Testis (tissue), 2 donors: ENCODE measurements at regions not wholly inside any gene's neighbourhood (a gene's known extent, or its start where the extent isn't known, plus 50 kb on each side); places are given as distances from the start of the nearest gene placed in this dataset.
"Not testable (repeated sequence)": the region's sequence is repeated elsewhere in the genome, so short reads cannot be mapped to it uniquely, and the experiment has no call there.

ENCODE experiments used
- DNase-seq: peaks from one replicate; pipeline ENCODE4 v3.0.0-alpha.2; 2019
- H3K27ac ChIP-seq, 2 donors: fragments of 200-600 bp; sonication (generic); one replicate each; pipeline ENCODE4 v1.5.1; 2019
- H3K27me3 ChIP-seq: fragments of 200-600 bp; sonication (generic); one replicate; pipeline ENCODE4 v1.5.1; 2019
- H3K36me3 ChIP-seq: fragments of 200-600 bp; sonication (generic); one replicate; pipeline ENCODE4 v1.5.1; 2017; ENCODE audit warnings: low read depth; ENCODE audit errors: missing control alignments
- H3K4me1 ChIP-seq: fragments of 200-600 bp; sonication (generic); one replicate; pipeline ENCODE4 v1.5.1; 2019
- H3K4me3 ChIP-seq, 2 donors: fragments of 200-600 bp; sonication (generic); one replicate each; pipeline ENCODE4 v1.5.1; 2017 to 2019
- H3K9me3 ChIP-seq: fragments of 200-600 bp; sonication (generic); one replicate; pipeline ENCODE4 v1.5.1; 2017
- POLR2A ChIP-seq: fragments of 450-650 bp; IDR thresholded peaks from one replicate; pipeline ENCODE4 v1.6.1; 2017; ENCODE audit warnings: antibody characterized with exemption, mild to moderate bottlenecking, moderate library complexity
- WGBS, 2 donors: methylation state at CpG; one replicate each; pipeline ENCODE4 v1.1.5; 2018; 5-methylcytosine and 5-hydroxymethylcytosine counted together
- intact Hi-C: fragments of 100-400 bp; cut with DNase I; formaldehyde crosslinking; loops from one replicate; pipeline ENCODE4 v1.15.1; 2023; ENCODE audit warnings: low total_unique reads
- TF ChIP-seq, protein P1 (sequence below), 3 experiments: fragments of 450-650 bp in 2 of 3; fragments of 200-600 bp in 1 of 3; sonication (generic) in 1 of 3; IDR thresholded peaks; one replicate each; pipeline ENCODE4 v1.5.1; 2016 to 2019; ENCODE audit warnings: antibody characterized with exemption in 3 of 3, mild to moderate bottlenecking in 2 of 3, moderate library complexity in 1 of 3

DNA sequence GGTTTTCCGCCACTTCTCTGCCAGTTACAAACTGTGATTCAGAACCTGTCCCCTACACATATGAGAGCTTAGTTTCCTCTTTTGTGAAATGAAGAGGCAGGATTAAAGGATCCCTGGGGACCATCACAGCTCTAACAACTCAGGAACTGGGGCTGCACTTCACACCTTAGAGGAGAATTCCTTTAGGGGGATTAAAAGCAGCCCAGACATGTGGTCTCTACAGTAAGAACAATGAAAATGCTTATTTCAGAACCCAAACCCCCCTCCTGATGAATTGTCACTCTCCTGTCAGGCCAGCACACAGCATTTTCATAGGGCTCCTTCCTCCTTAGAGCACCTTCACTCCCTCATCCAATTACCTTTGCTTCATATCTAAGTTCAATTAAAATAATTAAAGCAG lies 101.5 kb upstream of the NEDD4L start:
- H3K4me1 ChIP-seq = no peaks in the 10 kb centered on the region
- no peak for DNase-seq
- no peak overlapping the region for H3K27ac ChIP-seq
- TF ChIP-seq POLR2A = no peak
- TF ChIP-seq, protein P1, sequence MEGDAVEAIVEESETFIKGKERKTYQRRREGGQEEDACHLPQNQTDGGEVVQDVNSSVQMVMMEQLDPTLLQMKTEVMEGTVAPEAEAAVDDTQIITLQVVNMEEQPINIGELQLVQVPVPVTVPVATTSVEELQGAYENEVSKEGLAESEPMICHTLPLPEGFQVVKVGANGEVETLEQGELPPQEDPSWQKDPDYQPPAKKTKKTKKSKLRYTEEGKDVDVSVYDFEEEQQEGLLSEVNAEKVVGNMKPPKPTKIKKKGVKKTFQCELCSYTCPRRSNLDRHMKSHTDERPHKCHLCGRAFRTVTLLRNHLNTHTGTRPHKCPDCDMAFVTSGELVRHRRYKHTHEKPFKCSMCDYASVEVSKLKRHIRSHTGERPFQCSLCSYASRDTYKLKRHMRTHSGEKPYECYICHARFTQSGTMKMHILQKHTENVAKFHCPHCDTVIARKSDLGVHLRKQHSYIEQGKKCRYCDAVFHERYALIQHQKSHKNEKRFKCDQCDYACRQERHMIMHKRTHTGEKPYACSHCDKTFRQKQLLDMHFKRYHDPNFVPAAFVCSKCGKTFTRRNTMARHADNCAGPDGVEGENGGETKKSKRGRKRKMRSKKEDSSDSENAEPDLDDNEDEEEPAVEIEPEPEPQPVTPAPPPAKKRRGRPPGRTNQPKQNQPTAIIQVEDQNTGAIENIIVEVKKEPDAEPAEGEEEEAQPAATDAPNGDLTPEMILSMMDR (IDR thresholded peaks at IDR 0.05) = no peak
- no peak overlapping the region for H3K4me3 ChIP-seq
- intact Hi-C loops = no loop called here
- WGBS, 2 donors = 89 to 93% methylated on average over 1 of the region's 1 CpG
- H3K27me3 ChIP-seq = no peaks in the 10 kb centered on the region
- no peaks in the 10 kb centered on the region for H3K9me3 ChIP-seq
- no peaks in the 10 kb centered on the region for H3K36me3 ChIP-seq

DNA sequence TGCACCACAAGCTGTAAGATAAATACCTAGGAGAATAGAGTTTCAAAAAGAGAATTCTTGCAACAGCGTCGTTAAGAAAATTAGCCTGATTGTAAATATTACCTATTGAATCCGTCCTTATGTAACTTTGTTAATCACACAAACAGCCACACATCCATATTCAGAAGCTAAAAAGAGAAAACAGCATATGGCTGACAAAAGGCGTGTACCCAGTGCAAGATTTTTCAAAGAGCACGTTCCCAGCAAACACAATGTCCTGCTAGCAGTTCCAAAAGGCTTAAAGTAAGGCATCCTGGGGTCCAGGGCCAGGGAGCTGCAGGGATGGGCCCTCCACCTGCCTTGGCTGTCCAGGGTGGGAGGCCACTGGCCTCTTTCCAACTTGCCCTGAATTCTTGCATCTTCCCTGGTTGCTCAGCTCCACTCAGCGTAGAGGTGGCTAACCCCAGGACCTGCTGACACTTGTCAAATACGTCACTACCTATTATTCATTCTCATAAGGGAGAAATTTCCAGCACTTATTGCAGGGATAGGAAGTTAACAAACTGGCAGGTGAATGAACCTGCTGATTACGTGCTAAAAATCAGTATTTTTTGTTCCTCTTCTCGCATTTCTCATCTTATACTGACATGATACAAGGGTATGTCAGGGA lies 102.1 kb upstream of the NEDD4L start:
- WGBS, 2 donors = 89 to 91% methylated on average over 9 of the region's 9 CpGs
- Histone ChIP-seq H3K9me3 (no peaks in the 10 kb centered on the region), H3K4me1 (no peaks in the 10 kb centered on the region), H3K27me3 (no peaks in the 10 kb centered on the region), H3K36me3 (no peaks in the 10 kb centered on the region), H3K27ac (no peak overlapping the region), H3K4me3 (no peak overlapping the region)
- TF ChIP-seq, protein P1 (IDR thresholded peaks at IDR 0.05) = no peak
- no peak for TF ChIP-seq POLR2A
- no peak for DNase-seq
- intact Hi-C loops = no loop called here

DNA sequence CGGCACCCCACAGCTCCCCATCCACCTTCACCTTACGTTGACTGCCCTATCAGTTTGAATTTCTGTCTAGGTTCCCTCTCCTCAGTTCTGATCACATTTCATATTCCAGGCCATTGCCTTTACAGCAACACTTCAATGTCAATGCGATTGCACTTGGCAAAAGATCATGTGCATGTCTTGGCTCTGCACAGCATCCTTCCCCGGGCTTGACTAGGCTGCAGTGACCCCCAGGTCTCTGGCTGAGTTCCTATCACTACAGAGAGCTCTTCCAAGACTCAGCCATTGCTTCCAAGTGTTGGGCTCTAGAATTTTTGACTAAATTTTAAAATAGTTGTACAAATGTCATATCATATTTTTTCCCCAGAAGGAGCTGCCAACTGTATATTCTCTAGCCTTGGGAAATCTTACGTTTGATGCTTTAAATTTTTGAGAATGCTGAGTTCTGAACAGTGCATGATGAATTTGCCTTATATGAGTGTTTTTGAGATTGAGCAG lies 103.8 kb upstream of the NEDD4L start:
- no peaks in the 10 kb centered on the region for H3K27me3 ChIP-seq
- no peaks in the 10 kb centered on the region for H3K4me1 ChIP-seq
- no peaks in the 10 kb centered on the region for H3K9me3 ChIP-seq
- H3K36me3 ChIP-seq = no peaks in the 10 kb centered on the region
- intact Hi-C loops = no loop called here
- H3K27ac ChIP-seq = no peak overlapping the region
- 71 to 77% methylated on average over 5 of the region's 5 CpGs for WGBS, 2 donors
- DNase-seq = no peak
- no peak overlapping the region for H3K4me3 ChIP-seq
- no peak for TF ChIP-seq POLR2A
- TF ChIP-seq, protein P1 (IDR thresholded peaks at IDR 0.05) = no peak

DNA sequence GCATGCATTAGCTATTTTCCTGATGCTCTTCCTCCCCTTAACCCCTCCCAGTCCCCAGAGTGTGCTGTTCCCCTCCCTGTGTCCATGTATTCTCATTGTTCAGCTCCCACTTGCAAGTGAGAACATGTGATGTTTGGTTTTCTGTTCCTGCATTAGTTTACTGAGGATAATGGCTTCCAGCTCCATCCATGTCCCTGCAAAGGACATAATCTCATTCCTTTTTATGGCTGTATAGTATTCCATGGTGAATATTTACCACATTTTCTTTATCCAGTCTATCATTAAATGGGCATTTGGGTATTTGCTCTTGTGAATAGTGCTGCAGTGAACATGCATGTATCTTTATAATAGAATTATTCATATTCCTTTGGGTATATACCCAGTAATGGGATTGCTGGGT lies 109.7 kb upstream of the NEDD4L start:
- H3K27ac ChIP-seq, intact Hi-C loops, H3K4me1 ChIP-seq, H3K27me3 ChIP-seq, H3K36me3 ChIP-seq, DNase-seq, H3K9me3 ChIP-seq, H3K4me3 ChIP-seq: not testable (repeated sequence)

DNA sequence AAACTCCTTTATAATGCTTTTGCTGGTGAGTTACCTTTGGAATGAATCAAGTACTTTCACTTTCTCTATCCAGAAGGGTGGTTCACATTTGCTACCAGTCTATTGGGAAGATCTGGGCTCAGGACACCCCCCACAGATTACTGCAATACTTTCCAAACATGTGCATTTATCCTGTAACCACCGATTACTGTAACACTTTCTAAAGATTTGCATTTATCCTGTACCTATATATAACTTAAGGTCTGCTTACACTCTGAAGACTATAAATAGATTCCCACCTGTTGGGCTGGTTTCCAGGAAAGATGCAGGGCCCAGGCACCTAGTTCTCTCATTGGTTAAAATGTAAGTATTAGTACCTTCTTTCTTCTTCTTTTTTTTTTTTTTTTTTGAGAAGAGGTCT lies 113.0 kb upstream of the NEDD4L start:
- no peaks in the 10 kb centered on the region for H3K9me3 ChIP-seq
- H3K27ac ChIP-seq = no peak overlapping the region
- no peak overlapping the region for H3K4me3 ChIP-seq
- TF ChIP-seq POLR2A = no peak
- TF ChIP-seq, protein P1 (IDR thresholded peaks at IDR 0.05) = no peak
- 50 to 62% methylated on average over 1 of the region's 1 CpG for WGBS, 2 donors
- DNase-seq = no peak
- intact Hi-C loops = no loop called here
- H3K36me3 ChIP-seq = no peaks in the 10 kb centered on the region
- H3K4me1 ChIP-seq = no peaks in the 10 kb centered on the region
- H3K27me3 ChIP-seq = no peaks in the 10 kb centered on the region
